ENCODE measurements at regions not wholly inside any gene's neighbourhood (a gene's known extent, or its start where the extent isn't known, plus 50 kb on each side); places are given as distances from the start of the nearest gene placed in this dataset.

DNA sequence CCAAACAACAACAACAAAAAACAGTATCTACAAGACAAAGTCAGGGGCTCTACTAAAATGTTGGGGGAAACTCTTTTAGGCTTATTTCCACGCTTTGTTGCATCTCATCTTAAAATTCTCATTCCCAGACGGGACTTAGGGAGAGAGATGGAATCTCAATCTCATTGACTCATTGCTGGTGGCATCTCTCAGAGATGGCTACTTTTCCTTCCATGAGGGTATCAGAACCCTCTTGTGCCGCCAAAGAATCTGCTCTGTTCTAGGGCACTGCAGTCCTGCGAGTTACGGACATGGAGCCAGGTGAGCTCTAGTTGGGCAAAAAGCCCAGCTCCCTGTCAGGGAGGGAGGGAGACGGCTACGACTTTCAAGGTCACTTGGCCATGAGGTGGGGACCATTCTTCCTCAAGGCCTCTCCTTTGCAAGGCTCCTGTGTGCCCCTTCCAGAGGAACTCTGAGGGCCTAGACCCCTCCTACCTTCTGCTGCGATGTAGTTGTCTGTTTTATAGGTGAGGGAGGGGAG lies 68.0 kb downstream of the MYCN start (continued):
- TF ChIP-seq ZSCAN16 (tag by site-specific recombination; IDR thresholded peaks at IDR 0.05) = no peak
- TF ChIP-seq, protein P1, sequence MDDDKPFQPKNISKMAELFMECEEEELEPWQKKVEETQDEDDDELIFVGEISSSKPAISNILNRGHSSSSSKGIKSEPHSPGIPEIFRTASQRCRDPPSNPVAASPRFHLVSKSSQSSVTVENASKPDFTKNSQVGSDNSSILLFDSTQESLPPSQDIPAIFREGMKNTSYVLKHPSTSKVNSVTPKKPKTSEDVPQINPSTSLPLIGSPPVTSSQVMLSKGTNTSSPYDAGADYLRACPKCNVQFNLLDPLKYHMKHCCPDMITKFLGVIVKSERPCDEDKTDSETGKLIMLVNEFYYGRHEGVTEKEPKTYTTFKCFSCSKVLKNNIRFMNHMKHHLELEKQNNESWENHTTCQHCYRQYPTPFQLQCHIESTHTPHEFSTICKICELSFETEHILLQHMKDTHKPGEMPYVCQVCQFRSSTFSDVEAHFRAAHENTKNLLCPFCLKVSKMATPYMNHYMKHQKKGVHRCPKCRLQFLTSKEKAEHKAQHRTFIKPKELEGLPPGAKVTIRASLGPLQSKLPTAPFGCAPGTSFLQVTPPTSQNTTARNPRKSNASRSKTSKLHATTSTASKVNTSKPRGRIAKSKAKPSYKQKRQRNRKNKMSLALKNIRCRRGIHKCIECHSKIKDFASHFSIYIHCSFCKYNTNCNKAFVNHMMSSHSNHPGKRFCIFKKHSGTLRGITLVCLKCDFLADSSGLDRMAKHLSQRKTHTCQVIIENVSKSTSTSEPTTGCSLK (tag by site-specific recombination; IDR thresholded peaks at IDR 0.05) = no peak
- no peak for TF ChIP-seq HOXA7 (CRISPR knock-in tag; IDR thresholded peaks at IDR 0.05; ENCODE audit: borderline replicate concordance)
- TF ChIP-seq ZXDB (tag by site-specific recombination; IDR thresholded peaks at IDR 0.05) = no peak
- TF ChIP-seq, protein P2, sequence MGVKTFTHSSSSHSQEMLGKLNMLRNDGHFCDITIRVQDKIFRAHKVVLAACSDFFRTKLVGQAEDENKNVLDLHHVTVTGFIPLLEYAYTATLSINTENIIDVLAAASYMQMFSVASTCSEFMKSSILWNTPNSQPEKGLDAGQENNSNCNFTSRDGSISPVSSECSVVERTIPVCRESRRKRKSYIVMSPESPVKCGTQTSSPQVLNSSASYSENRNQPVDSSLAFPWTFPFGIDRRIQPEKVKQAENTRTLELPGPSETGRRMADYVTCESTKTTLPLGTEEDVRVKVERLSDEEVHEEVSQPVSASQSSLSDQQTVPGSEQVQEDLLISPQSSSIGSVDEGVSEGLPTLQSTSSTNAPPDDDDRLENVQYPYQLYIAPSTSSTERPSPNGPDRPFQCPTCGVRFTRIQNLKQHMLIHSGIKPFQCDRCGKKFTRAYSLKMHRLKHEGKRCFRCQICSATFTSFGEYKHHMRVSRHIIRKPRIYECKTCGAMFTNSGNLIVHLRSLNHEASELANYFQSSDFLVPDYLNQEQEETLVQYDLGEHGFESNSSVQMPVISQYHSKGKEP (tag by site-specific recombination; IDR thresholded peaks at IDR 0.05) = no peak
- TF ChIP-seq HOXD13 (CRISPR knock-in tag; IDR thresholded peaks at IDR 0.05; ENCODE audit: borderline replicate concordance) = no peak

DNA sequence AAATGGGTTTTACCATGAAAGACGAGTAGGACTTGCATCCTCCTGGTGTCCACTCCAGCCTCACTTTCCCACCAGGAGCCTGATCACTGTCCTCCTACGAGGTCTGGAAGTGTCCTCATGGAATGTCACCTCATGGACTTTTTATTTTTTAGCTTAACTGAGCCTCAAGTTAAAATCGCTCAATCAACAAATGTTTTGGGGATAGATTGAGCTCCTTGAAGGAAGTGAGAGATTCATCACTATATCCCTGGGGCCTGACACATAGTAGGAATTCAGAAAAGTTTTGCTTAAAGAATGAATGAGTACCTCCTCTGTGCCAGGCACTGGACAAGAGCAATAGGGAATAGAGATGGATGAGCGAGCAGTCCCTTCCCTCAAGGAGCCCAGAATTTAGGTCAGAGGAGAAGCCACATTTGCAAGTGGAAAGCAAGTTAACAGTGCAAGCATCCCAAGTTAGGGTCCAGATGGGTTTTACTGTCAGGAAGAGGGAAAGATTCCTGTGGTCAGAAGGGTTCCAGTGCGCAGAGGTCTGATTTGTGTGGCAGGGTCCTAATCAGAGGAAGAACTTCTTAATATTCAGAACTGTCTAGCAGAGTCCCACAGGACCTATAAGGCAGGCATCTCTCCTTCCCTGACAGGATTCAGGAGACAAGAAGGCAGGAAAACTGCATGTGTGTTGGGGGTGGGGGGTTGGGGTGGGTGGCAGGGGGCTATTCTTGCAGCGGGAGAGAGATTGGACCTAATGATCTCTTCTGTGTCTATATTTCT lies 67.0 kb downstream of the MYCN start:
- ChIA-PET CTCF (no interaction called here), POLR2A (no interaction called here)
- no peaks in the 10 kb centered on the region for H3K4me1 ChIP-seq (ENCODE audit: control insufficient read depth, insufficient read depth, low read length)
- no peaks in the 10 kb centered on the region for H3K36me3 ChIP-seq (ENCODE audit: control insufficient read depth in 2 of 2, insufficient read depth in 1 of 2, low read length in 2 of 2)
- no peaks in the 10 kb centered on the region for H3K9me3 ChIP-seq (ENCODE audit: control insufficient read depth, insufficient read depth, low read depth, low read length)
- TF ChIP-seq ZBTB21 (tag by site-specific recombination; IDR thresholded peaks at IDR 0.05) (no peak), KLF10 (tag by site-specific recombination; IDR thresholded peaks at IDR 0.05) (no peak), ZNF777 (tag by site-specific recombination; IDR thresholded peaks at IDR 0.05; ENCODE audit: borderline replicate concordance) (no peak), YY1 (tag by site-specific recombination; IDR thresholded peaks at IDR 0.05) (no peak), ZNF423 (tag by site-specific recombination; IDR thresholded peaks at IDR 0.05) (no peak)
- TF ChIP-seq, protein P3, sequence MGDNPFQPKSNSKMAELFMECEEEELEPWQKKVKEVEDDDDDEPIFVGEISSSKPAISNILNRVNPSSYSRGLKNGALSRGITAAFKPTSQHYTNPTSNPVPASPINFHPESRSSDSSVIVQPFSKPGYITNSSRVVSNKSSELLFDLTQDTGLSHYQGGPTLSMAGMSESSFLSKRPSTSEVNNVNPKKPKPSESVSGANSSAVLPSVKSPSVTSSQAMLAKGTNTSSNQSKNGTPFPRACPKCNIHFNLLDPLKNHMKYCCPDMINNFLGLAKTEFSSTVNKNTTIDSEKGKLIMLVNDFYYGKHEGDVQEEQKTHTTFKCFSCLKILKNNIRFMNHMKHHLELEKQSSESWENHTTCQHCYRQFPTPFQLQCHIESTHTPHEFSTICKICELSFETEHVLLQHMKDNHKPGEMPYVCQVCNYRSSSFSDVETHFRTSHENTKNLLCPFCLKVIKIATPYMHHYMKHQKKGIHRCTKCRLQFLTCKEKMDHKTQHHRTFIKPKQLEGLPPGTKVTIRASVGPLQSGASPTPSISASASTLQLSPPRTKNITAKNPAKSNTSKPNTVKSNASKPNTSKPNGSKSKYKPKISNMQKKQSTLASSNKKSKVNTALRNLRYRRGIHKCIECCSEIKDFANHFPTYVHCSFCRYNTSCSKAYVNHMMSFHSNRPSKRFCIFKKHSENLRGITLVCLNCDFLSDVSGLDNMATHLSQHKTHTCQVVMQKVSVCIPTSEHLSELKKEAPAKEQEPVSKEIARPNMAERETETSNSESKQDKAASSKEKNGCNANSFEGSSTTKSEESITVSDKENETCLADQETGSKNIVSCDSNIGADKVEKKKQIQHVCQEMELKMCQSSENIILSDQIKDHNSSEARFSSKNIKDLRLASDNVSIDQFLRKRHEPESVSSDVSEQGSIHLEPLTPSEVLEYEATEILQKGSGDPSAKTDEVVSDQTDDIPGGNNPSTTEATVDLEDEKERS (tag by site-specific recombination; IDR thresholded peaks at IDR 0.05) = no peak
- H3K4me3 ChIP-seq (ENCODE audit: low read depth, low read length) = no peak overlapping the region
- H3K27ac ChIP-seq (ENCODE audit: extremely low read depth, low read depth, low read length) = no peak overlapping the region

DNA sequence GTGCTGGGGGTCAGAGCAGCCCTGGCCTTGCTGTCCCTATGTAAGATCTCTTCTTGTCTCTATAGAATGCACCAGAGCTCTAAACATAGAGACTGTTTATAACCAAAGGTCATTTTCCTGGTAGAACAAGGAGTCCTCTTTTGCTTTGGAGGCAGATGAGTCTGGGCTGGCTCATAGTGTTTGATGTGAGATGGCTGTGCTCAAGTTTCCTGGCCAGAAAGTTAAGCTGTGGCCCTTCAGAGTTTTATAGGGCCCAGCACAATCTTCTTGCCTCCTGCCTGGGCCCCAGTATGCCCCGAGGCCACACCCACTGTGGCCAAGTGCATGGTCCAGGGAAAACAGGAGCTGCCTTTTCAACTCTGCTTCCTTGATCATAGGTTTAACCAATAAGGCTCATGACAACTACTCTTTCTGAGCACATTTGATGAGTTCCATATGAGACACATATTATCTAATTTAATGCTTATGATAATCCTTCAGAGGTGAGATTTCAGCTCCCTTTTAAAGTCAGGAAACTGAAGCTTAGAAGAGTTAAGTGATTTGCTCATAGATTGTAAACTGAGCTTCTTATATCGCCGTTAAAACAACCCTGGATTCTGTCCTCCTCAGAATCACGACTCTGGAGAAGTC lies 66.3 kb downstream of the MYCN start:
- Histone ChIP-seq H3K4me1 (ENCODE audit: control insufficient read depth, insufficient read depth, low read length) (no peaks in the 10 kb centered on the region), H3K36me3 (ENCODE audit: control insufficient read depth in 2 of 2, insufficient read depth in 1 of 2, low read length in 2 of 2) (no peaks in the 10 kb centered on the region), H3K9me3 (ENCODE audit: control insufficient read depth, insufficient read depth, low read depth, low read length) (no peaks in the 10 kb centered on the region), H3K4me3 (ENCODE audit: low read depth, low read length) (no peak overlapping the region), H3K27ac (ENCODE audit: extremely low read depth, low read depth, low read length) (no peak overlapping the region)
- POLR2A ChIA-PET = interaction anchor here (0.7 kb wide), 1 partner anchor 122 kb away, joined by 4 read pairs; no protein-coding TSS in a partner anchor
- CTCF ChIA-PET = interaction anchor here (0.6 kb wide), 1 partner anchor 299 kb away, joined by 4 read pairs; no protein-coding TSS in a partner anchor
- TF ChIP-seq, protein P4, sequence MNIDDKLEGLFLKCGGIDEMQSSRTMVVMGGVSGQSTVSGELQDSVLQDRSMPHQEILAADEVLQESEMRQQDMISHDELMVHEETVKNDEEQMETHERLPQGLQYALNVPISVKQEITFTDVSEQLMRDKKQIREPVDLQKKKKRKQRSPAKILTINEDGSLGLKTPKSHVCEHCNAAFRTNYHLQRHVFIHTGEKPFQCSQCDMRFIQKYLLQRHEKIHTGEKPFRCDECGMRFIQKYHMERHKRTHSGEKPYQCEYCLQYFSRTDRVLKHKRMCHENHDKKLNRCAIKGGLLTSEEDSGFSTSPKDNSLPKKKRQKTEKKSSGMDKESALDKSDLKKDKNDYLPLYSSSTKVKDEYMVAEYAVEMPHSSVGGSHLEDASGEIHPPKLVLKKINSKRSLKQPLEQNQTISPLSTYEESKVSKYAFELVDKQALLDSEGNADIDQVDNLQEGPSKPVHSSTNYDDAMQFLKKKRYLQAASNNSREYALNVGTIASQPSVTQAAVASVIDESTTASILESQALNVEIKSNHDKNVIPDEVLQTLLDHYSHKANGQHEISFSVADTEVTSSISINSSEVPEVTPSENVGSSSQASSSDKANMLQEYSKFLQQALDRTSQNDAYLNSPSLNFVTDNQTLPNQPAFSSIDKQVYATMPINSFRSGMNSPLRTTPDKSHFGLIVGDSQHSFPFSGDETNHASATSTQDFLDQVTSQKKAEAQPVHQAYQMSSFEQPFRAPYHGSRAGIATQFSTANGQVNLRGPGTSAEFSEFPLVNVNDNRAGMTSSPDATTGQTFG (tag by site-specific recombination; IDR thresholded peaks at IDR 0.05; ENCODE audit: borderline replicate concordance) = no peak
- no peak for TF ChIP-seq SETDB1 (IDR thresholded peaks at IDR 0.05; ENCODE audit: insufficient read length, low read length)
- TF ChIP-seq ZNF777 (tag by site-specific recombination; IDR thresholded peaks at IDR 0.05; ENCODE audit: borderline replicate concordance) = no peak
- TF ChIP-seq ZNF571 (tag by site-specific recombination; IDR thresholded peaks at IDR 0.05) = no peak
- TF ChIP-seq ZNF266 (tag by site-specific recombination; IDR thresholded peaks at IDR 0.05; ENCODE audit: low read depth) = no peak
- TF ChIP-seq ZNF394 (tag by site-specific recombination; IDR thresholded peaks at IDR 0.05; ENCODE audit: borderline replicate concordance) = no peak
- TF ChIP-seq WT1 (tag by site-specific recombination; IDR thresholded peaks at IDR 0.05) = no peak
- no peak for TF ChIP-seq ZNF274 (IDR thresholded peaks at IDR 0.05; ENCODE audit: low read length)
- TF ChIP-seq ZNF274 (tag by site-specific recombination; IDR thresholded peaks at IDR 0.05; ENCODE audit: borderline replicate concordance) = no peak
- no peak for TF ChIP-seq ZNF629 (tag by site-specific recombination; IDR thresholded peaks at IDR 0.05)
